HG03439 (cell line): ENCODE measurements at regions not wholly inside any gene's neighbourhood (a gene's known extent, or its start where the extent isn't known, plus 50 kb on each side); places are given as distances from the start of the nearest gene placed in this dataset.

Experiments
- ATAC-seq: cut with Tn5 transposase; IDR thresholded peaks from one replicate; pipeline ENCODE4 v1.9.1; 2021; ENCODE audit warnings: mild to moderate bottlenecking, moderate library complexity; ENCODE audit not compliant: unreplicated experiment

GRCh38 chr3:146682171-146682570, 77.0 kb upstream of the PLSCR5 start:
- ATAC-seq: no peak

- no peak for ATAC-seq
These were observed 75.5 kb upstream of the PLSCR5 start for GRCh38 chr3:146680617-146681016.

DNA sequence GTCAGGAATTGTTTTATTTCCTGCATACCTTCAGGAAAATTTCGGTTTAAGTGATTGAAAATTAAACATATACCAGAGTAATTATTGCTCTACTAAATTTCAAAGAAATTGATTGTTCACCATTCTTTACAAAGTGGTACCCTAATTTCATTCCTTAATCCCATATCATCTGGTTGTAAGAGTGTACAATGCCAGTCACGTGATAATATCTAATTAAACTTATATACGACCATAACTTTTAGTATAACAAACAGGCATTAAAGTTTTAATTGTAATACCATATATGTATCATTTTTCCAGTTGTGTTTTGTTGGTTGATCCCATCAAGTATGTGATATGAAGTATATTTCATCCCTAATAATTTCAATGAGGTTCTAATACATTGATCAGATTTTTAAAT, 74.8 kb upstream of the PLSCR5 start:
- no peak for ATAC-seq

DNA sequence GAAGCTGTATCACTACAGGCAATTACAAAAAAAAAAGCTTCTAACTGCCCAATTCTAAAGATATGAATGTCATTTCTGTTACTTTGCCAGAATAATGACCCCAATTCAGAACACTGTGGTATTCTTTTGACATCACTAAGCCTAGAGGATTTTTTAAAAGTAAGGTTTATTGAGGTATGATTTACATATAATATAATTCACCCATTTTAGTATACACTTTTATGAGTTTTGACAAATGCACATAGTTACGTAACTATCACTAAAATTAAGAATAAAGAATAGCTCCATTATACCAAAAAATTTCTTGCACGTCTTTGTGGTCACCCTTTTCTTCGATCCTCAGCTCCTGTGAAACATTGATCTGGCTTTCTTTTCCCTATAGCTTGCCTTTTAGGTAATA, 74.0 kb upstream of the PLSCR5 start:
- ATAC-seq: no peak

- no peak for ATAC-seq
These were observed 67.8 kb upstream of the PLSCR5 start for GRCh38 chr3:146672941-146673340.

DNA sequence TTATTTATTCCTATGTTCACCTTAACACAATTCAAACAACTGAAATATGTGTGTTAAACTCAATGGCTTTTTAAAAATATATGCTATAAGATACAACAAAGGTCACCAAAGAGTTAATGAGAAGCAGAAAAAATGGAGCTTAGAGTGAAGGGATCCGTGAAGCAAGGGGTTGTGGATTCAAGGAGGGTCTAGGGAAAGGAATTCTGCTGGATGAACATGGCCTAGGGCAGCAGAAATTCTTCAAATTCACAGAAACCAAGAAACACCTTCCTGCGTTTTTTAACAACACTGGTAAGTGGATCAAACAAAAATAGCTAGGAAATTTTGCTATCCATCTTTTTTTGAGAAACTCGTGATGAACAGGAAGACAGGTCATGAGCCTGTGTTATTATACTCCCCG, 59.3 kb upstream of the PLSCR5 start:
- no peak for ATAC-seq

GRCh38 chr3:146658841-146659240, 53.7 kb upstream of the PLSCR5 start:
- no peak for ATAC-seq

GRCh38 chr3:146655333-146655996, 50.3 kb upstream of the PLSCR5 start:
- no peak for ATAC-seq
